Smooth muscle cell (in vitro differentiated cells): ENCODE measurements at regions not wholly inside any gene's neighbourhood (a gene's known extent, or its start where the extent isn't known, plus 50 kb on each side); places are given as distances from the start of the nearest gene placed in this dataset.

Source experiments
- DNase-seq: peaks from one replicate; lab custom pipeline; 2025; ENCODE audit not compliant: unreplicated experiment; lab: John Stamatoyannopoulos, UW
- H2AFZ ChIP-seq: fragments of 200-600 bp; sonication (generic); 2 replicates; pipeline ENCODE4 v1.6.0; 2016; ENCODE audit warnings: antibody characterized with exemption, low read depth, mild to moderate bottlenecking
- H3F3A ChIP-seq: fragments of 200-600 bp; sonication (generic); 2 replicates; pipeline ENCODE4 v1.6.0; 2017; ENCODE audit warnings: antibody characterized with exemption, low read depth
- H3K27ac ChIP-seq: fragments of 200-600 bp; sonication (generic); 2 replicates; pipeline ENCODE4 v1.5.1; 2016; ENCODE audit warnings: low read depth, mild to moderate bottlenecking
- H3K27me3 ChIP-seq: fragments of 200-600 bp; sonication (generic); 2 replicates; pipeline ENCODE4 v1.6.1; 2016; ENCODE audit warnings: low read depth, mild to moderate bottlenecking
- H3K36me3 ChIP-seq: fragments of 200-600 bp; sonication (generic); 2 replicates; pipeline ENCODE4 v1.5.1; 2016; ENCODE audit warnings: low read depth
- H3K4me1 ChIP-seq: fragments of 200-600 bp; sonication (generic); 2 replicates; pipeline ENCODE4 v1.5.1; 2016; ENCODE audit warnings: low read depth
- H3K4me2 ChIP-seq: fragments of 200-600 bp; sonication (generic); 2 replicates; pipeline ENCODE4 v1.6.0; 2016; ENCODE audit warnings: mild to moderate bottlenecking
- H3K4me3 ChIP-seq: fragments of 200-600 bp; sonication (generic); 2 replicates; pipeline ENCODE4 v1.5.1; 2016; ENCODE audit warnings: mild to moderate bottlenecking
- H3K79me2 ChIP-seq: fragments of 200-600 bp; sonication (generic); 2 replicates; pipeline ENCODE4 v1.6.0; 2016; ENCODE audit warnings: low read depth, mild to moderate bottlenecking
- H3K9ac ChIP-seq: fragments of 200-600 bp; sonication (generic); 2 replicates; pipeline ENCODE4 v1.6.0; 2016; ENCODE audit warnings: low read depth
- H3K9me3 ChIP-seq: fragments of 200-600 bp; sonication (generic); replicated peaks from 2 replicates; pipeline ENCODE4 v1.5.1; 2016; ENCODE audit warnings: low read depth
- H4K20me1 ChIP-seq: fragments of 200-600 bp; sonication (generic); 2 replicates; pipeline ENCODE4 v1.6.0; 2016; ENCODE audit warnings: low read depth
- WGBS: methylation state at CpG from one replicate; pipeline ENCODE4 v1.1.7; 2016; ENCODE audit warnings: low lambda C conversion rate; 5-methylcytosine and 5-hydroxymethylcytosine counted together
- TF ChIP-seq, protein P1 (sequence below): fragments of 200-600 bp; sonication (generic); IDR thresholded peaks from 2 replicates; pipeline ENCODE4 v1.5.1; 2017; ENCODE audit warnings: borderline replicate concordance, mild to moderate bottlenecking, antibody characterized with exemption; ENCODE audit not compliant: insufficient read depth, poor library complexity, severe bottlenecking

DNA sequence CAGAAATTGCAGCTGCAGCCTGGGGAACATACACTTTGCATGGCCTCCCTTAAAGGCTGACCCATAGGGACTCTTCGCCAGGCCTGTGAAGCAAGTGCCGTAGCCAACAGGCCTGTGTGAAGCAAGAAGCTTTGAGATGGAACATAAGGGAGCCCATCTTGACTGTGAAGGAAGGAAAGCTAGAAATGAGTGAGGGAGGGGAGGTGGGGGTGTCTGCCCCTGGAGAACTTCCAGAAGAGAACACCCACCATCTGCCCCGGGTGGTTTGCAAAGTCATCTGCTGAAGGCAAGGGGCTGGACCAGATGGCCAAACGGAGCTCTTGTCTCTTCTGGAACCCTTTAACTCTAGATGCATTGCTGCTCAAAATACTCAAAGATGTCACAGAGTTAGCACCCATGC, 103.3 kb upstream of the GRIK3 start:
- Histone ChIP-seq H4K20me1 (no peaks in the 10 kb centered on the region), H3K27ac (no peak overlapping the region), H3F3A (no peaks in the 10 kb centered on the region), H2AFZ (no peak overlapping the region), H3K79me2 (no peaks in the 10 kb centered on the region), H3K9ac (no peak overlapping the region), H3K9me3 (no peaks in the 10 kb centered on the region), H3K4me2 (no peak overlapping the region), H3K4me3 (no peak overlapping the region), H3K36me3 (no peaks in the 10 kb centered on the region), H3K27me3 (peaks cover 22% of the 10 kb centered on the region), H3K4me1 (no peaks in the 10 kb centered on the region)
- WGBS: 93% methylated on average over 4 of the region's 4 CpGs
- no peak for DNase-seq
- TF ChIP-seq, protein P1, sequence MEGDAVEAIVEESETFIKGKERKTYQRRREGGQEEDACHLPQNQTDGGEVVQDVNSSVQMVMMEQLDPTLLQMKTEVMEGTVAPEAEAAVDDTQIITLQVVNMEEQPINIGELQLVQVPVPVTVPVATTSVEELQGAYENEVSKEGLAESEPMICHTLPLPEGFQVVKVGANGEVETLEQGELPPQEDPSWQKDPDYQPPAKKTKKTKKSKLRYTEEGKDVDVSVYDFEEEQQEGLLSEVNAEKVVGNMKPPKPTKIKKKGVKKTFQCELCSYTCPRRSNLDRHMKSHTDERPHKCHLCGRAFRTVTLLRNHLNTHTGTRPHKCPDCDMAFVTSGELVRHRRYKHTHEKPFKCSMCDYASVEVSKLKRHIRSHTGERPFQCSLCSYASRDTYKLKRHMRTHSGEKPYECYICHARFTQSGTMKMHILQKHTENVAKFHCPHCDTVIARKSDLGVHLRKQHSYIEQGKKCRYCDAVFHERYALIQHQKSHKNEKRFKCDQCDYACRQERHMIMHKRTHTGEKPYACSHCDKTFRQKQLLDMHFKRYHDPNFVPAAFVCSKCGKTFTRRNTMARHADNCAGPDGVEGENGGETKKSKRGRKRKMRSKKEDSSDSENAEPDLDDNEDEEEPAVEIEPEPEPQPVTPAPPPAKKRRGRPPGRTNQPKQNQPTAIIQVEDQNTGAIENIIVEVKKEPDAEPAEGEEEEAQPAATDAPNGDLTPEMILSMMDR: no peak

DNA sequence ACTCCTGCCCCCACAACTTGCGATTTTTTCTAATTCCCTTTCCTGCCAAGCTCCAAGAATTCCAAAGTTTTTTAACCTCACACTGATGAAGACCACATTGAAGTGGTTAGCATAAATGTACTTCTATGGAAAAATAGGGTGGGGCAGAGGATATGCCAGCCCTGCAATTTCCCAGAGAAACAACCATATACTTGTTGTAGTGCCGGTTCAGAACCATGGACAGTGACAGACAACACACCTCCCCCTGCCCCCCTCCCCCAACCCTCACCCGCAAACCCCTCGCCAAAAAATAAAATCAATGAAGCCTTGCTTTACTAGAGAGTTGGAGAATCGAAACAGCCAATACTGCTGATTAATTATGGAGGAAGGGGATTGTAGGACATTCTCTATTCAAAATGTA, 109.5 kb upstream of the GRIK3 start:
- Histone ChIP-seq H2AFZ (no peak overlapping the region), H3K9me3 (no peaks in the 10 kb centered on the region), H3K27me3 (peaks cover 45% of the 10 kb centered on the region), H3K36me3 (no peaks in the 10 kb centered on the region), H3K4me2 (no peak overlapping the region), H3F3A (no peaks in the 10 kb centered on the region), H3K9ac (no peak overlapping the region), H4K20me1 (no peaks in the 10 kb centered on the region), H3K4me1 (no peaks in the 10 kb centered on the region), H3K4me3 (no peak overlapping the region), H3K79me2 (no peaks in the 10 kb centered on the region), H3K27ac (no peak overlapping the region)
- WGBS: 38% methylated on average over 5 of the region's 5 CpGs
- TF ChIP-seq, protein P1: no peak
- DNase-seq: no peak

DNA sequence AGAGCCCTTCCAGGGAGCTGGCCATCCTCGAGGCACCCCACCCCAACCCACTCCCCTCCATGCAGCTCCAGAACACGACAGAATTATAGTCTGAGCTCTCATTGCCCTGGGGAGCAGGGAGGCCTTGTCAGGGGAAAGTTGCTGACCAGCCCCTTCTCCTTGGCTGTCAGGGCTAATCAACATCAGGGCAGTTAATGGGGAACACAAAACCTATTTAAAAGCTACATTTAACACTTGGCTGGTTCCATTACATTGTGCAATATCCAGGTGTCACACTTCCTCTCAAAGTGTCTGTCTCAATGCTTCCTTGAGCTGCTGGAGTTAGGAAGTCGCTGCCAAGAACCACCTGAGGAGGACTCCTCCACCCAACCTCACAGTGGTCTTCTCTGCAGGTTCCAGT, 111.8 kb upstream of the GRIK3 start:
- Histone ChIP-seq H3K4me2 (no peak overlapping the region), H3K27ac (no peak overlapping the region), H2AFZ (no peak overlapping the region), H3K9me3 (no peaks in the 10 kb centered on the region), H3K4me3 (no peak overlapping the region), H4K20me1 (no peaks in the 10 kb centered on the region), H3K36me3 (no peaks in the 10 kb centered on the region), H3K79me2 (no peaks in the 10 kb centered on the region), H3F3A (no peaks in the 10 kb centered on the region), H3K4me1 (no peaks in the 10 kb centered on the region), H3K27me3 (peaks cover 31% of the 10 kb centered on the region), H3K9ac (no peak overlapping the region)
- 64% methylated on average over 3 of the region's 3 CpGs for WGBS
- TF ChIP-seq, protein P1: no peak
- DNase-seq: no peak

DNA sequence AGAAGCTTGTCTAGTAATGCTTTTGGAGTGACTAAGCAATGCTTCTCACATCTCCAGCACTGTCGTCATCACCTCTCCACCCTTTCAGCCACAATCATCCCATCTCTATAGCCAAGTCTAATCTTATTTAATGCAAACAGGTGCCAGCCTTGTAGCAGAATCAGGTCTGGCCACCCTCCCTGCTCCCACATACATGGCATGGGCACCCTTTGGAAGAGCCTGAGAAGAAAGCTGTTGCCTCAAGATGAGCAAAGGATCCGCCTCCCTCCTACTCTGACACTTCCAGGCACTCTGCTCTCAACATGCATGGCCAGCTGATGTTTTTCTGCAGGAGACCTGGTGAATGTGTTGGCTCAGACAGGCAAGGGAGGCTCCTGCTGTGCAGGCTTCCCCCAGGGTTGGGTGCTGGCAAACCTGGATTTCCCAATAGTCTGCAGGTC, 113.1 kb upstream of the GRIK3 start:
- Histone ChIP-seq H3K27me3 (peaks cover 31% of the 10 kb centered on the region), H3K4me3 (no peak overlapping the region), H3K36me3 (no peaks in the 10 kb centered on the region), H3K9ac (no peak overlapping the region), H3K27ac (no peak overlapping the region), H4K20me1 (no peaks in the 10 kb centered on the region), H3K79me2 (no peaks in the 10 kb centered on the region), H3K4me2 (no peak overlapping the region), H3K9me3 (no peaks in the 10 kb centered on the region), H2AFZ (no peak overlapping the region), H3F3A (no peaks in the 10 kb centered on the region), H3K4me1 (no peaks in the 10 kb centered on the region)
- 83% methylated on average over 2 of the region's 2 CpGs for WGBS
- TF ChIP-seq, protein P1: no peak
- DNase-seq: no peak
